IMR-90 (cell line): ENCODE measurements at regions not wholly inside any gene's neighbourhood (a gene's known extent, or its start where the extent isn't known, plus 50 kb on each side); places are given as distances from the start of the nearest gene placed in this dataset.

Experiments
- ATAC-seq: fragments of 200-7000 bp; cut with Tn5 transposase; 2 replicates; pipeline ENCODE4 v1.9.1; 2020; ENCODE audit warnings: low read depth, mild to moderate bottlenecking, moderate library complexity
- BruUV-seq: library from RNA; stranded (reverse); fragments of 400-500 nt; replicated peaks from 2 replicates; lab custom pipeline; 2021; lab: Mats Ljungman, UMichigan
- CTCF ChIA-PET: fragments of 300-600 bp; formaldehyde crosslinking; extraction: SDS; loops from one replicate; lab custom pipeline; 2021; ENCODE audit warnings: antibody characterized with exemption; lab: Yijun Ruan, JAX
- POLR2A ChIA-PET: fragments of 300-600 bp; sonication (Branson Sonifier 250); formaldehyde crosslinking; loops from one replicate; lab custom pipeline; 2022; ENCODE audit warnings: antibody characterized with exemption; ENCODE audit not compliant: unreplicated experiment; lab: Charles Lee
- DNase-seq: peaks from one replicate; pipeline ENCODE4 v3.0.0; 2013
- H2AFZ ChIP-seq: replicated peaks from 2 replicates; pipeline ENCODE3; 2013; ENCODE audit warnings: low read length, mild to moderate bottlenecking; ENCODE audit not compliant: poor library complexity
- H2AK5ac ChIP-seq: 2 replicates; pipeline ENCODE4 v1.6.1; 2013; ENCODE audit warnings: low read depth, low read length, inconsistent platforms
- H2AK9ac ChIP-seq: replicated peaks from 2 replicates; pipeline ENCODE3; 2013; ENCODE audit warnings: mild to moderate bottlenecking, low read depth, low read length, moderate library complexity; ENCODE audit not compliant: poor library complexity
- H2BK120ac ChIP-seq: 2 replicates; pipeline ENCODE4 v1.6.1; 2013; ENCODE audit warnings: low read depth, low read length, inconsistent platforms
- H2BK15ac ChIP-seq: 3 replicates; pipeline ENCODE4 v1.6.1; 2013; ENCODE audit warnings: low read depth, low read length, inconsistent platforms
- H2BK20ac ChIP-seq: 2 replicates; pipeline ENCODE4 v1.6.1; 2013; ENCODE audit warnings: low read depth, mild to moderate bottlenecking, inconsistent platforms, low read length, moderate library complexity
- H2BK5ac ChIP-seq: 2 replicates; pipeline ENCODE4 v1.6.1; 2013; ENCODE audit warnings: mild to moderate bottlenecking, low read depth, low read length, inconsistent platforms; ENCODE audit not compliant: poor library complexity, severe bottlenecking
- H3K14ac ChIP-seq: replicated peaks from 2 replicates; pipeline ENCODE4 v1.6.1; 2013; ENCODE audit warnings: low read depth, low read length, inconsistent platforms
- H3K18ac ChIP-seq: 2 replicates; pipeline ENCODE4 v1.6.1; 2013; ENCODE audit warnings: low read depth, low read length, control low read depth
- H3K23ac ChIP-seq: 2 replicates; pipeline ENCODE4 v1.6.1; 2013; ENCODE audit warnings: low read depth, low read length, inconsistent platforms
- H3K27ac ChIP-seq: 2 replicates; pipeline ENCODE4 v1.5.1; 2013; ENCODE audit warnings: mild to moderate bottlenecking, control low read depth, low read length; ENCODE audit not compliant: insufficient read depth
- H3K27me3 ChIP-seq: 2 replicates; pipeline ENCODE4 v1.6.1; 2013; ENCODE audit warnings: low read length; ENCODE audit not compliant: control insufficient read depth, insufficient read depth
- H3K36me3 ChIP-seq: 2 replicates; pipeline ENCODE4 v1.6.1; 2013; ENCODE audit warnings: low read length, mixed read lengths; ENCODE audit not compliant: control insufficient read depth, insufficient read depth
- H3K4ac ChIP-seq: 2 replicates; pipeline ENCODE4 v1.6.1; 2013; ENCODE audit warnings: low read depth, low read length, inconsistent platforms
- H3K4me1 ChIP-seq: 2 replicates; pipeline ENCODE4 v1.6.1; 2013; ENCODE audit warnings: low read length, mixed read lengths; ENCODE audit not compliant: control insufficient read depth, insufficient read depth
- H3K4me2 ChIP-seq: 2 replicates; pipeline ENCODE4 v1.6.1; 2013; ENCODE audit warnings: low read depth, mild to moderate bottlenecking, control low read depth, low read length, moderate library complexity
- H3K4me3 ChIP-seq: 2 replicates; pipeline ENCODE4 v1.5.1; 2013; ENCODE audit warnings: low read depth, mild to moderate bottlenecking, control low read depth, low read length, moderate library complexity; ENCODE audit not compliant: insufficient read depth
- H3K56ac ChIP-seq: 2 replicates; pipeline ENCODE4 v1.6.1; 2013; ENCODE audit warnings: low read length, inconsistent platforms; ENCODE audit not compliant: insufficient read depth; ENCODE audit errors: extremely low read depth
- H3K79me1 ChIP-seq, 2 experiments: 2 replicates each; pipeline ENCODE4 v1.6.1; 2013; ENCODE audit warnings: low read length in 2 of 2, inconsistent platforms in 1 of 2, low read depth in 1 of 2
- H3K9ac ChIP-seq: 2 replicates; pipeline ENCODE4 v1.6.1; 2013; ENCODE audit warnings: low read depth, low read length, control low read depth
- H3K9me1 ChIP-seq: 2 replicates; pipeline ENCODE4 v1.6.1; 2013; ENCODE audit warnings: low read length, inconsistent platforms; ENCODE audit not compliant: insufficient read depth
- H3K9me3 ChIP-seq: 2 replicates; pipeline ENCODE4 v1.6.1; 2013; ENCODE audit warnings: low read length; ENCODE audit not compliant: control insufficient read depth, insufficient read depth
- H4K20me1 ChIP-seq: 2 replicates; pipeline ENCODE4 v1.6.1; 2013; ENCODE audit warnings: low read length, inconsistent platforms; ENCODE audit not compliant: insufficient read depth
- H4K5ac ChIP-seq: 2 replicates; pipeline ENCODE4 v1.6.1; 2013; ENCODE audit warnings: mild to moderate bottlenecking, low read depth, low read length, control low read depth
- H4K8ac ChIP-seq, 2 experiments: 2 replicates each; pipeline ENCODE4 v1.6.1; 2013; ENCODE audit warnings: low read depth in 2 of 2, low read length in 2 of 2, control low read depth in 1 of 2, inconsistent platforms in 1 of 2
- H4K91ac ChIP-seq: 2 replicates; pipeline ENCODE4 v1.6.1; 2013; ENCODE audit warnings: low read depth, low read length, inconsistent platforms; ENCODE audit not compliant: insufficient read depth
- CEBPB ChIP-seq: IDR thresholded peaks from 2 replicates; pipeline ENCODE4 v1.6.1; 2012; ENCODE audit warnings: low read depth, low read length, improper control_type of control experiment
- NFE2L2 ChIP-seq: fragments of 150-350 bp; IDR thresholded peaks from 2 replicates; pipeline ENCODE4 v1.6.1; 2016; ENCODE audit warnings: low read depth, mild to moderate bottlenecking, low read length
- WGBS, 2 experiments: methylation state at CpG; one replicate each; pipeline versions ENCODE4 v1.1.5 to v1.1.7; 2013; ENCODE audit warnings: missing lambda C conversion rate in 2 of 2; ENCODE audit not compliant: insufficient read length in 1 of 2; ENCODE audit errors: extremely low coverage in 2 of 2; 5-methylcytosine and 5-hydroxymethylcytosine counted together
- dilution Hi-C: fragments of 300-500 bp; cut with HindIII; formaldehyde crosslinking; loops from one replicate; pipeline ENCODE4 v1.14.3; 2018; ENCODE audit warnings: low sequenced_read_pairs; ENCODE audit not compliant: unreplicated experiment
- in situ Hi-C: fragments of 300-500 bp; cut with MboI; formaldehyde crosslinking; loops from 3 replicates; pipeline ENCODE4 v1.14.3; 2019; ENCODE audit warnings: low sequenced_read_pairs, inconsistent platforms, mixed read lengths
- intact Hi-C: fragments of 100-400 bp; cut with micrococcal nuclease; formaldehyde crosslinking; loops from 2 replicates; pipeline ENCODE4 v1.10.0; 2022

GRCh38 chr6:166813461-166813860 lies 142.9 kb downstream of the RNASET2 start:
- intact Hi-C loops: no loop called here
- dilution Hi-C loops: no loop called here
- POLR2A ChIA-PET: no interaction called here

More at GRCh38 chr6:166813461-166813860, 142.9 kb downstream of the RNASET2 start:
- Histone ChIP-seq H2BK20ac (no peak overlapping the region), H4K91ac (no peak overlapping the region), H2AFZ (no peak overlapping the region), H3K27me3 (no peaks in the 10 kb centered on the region), H4K20me1 (no peaks in the 10 kb centered on the region), H2BK5ac (no peak overlapping the region), H3K4me2 (no peak overlapping the region), H3K14ac (no peak overlapping the region), H3K4me3 (no peak overlapping the region), H2BK120ac (no peak overlapping the region), H2BK15ac (no peak overlapping the region), H3K9ac (no peak overlapping the region), H3K23ac (no peak overlapping the region), H3K56ac (no peak overlapping the region), H3K9me1 (no peaks in the 10 kb centered on the region), H3K4me1 (no peaks in the 10 kb centered on the region), H2AK5ac (no peak overlapping the region), H3K36me3 (no peaks in the 10 kb centered on the region), H3K4ac (no peak overlapping the region), H4K5ac (no peak overlapping the region), H3K18ac (no peak overlapping the region), H4K8ac (no peak overlapping the region), H3K27ac (no peak overlapping the region), H3K9me3 (0 out of 2 replicates have a peak, but pooled peaks cover 1% of the 10 kb centered on the region), H2AK9ac (no peak overlapping the region), H3K79me1 (no peaks in the 10 kb centered on the region)
- WGBS, 2 experiments: 100% methylated on average over 1 of the region's 4 CpGs; no CpG with 5 or more reads in 1 of the 2 experiments
- TF ChIP-seq NFE2L2 (no peak), CEBPB (no peak)
- DNase-seq (no peak), ATAC-seq (no peak)
- in situ Hi-C loops: no loop called here
- no TSS peak for BruUV-seq
- CTCF ChIA-PET: no interaction called here
